Caco-2 (cell line): ENCODE measurements at regions not wholly inside any gene's neighbourhood (a gene's known extent, or its start where the extent isn't known, plus 50 kb on each side); places are given as distances from the start of the nearest gene placed in this dataset.

Source experiments
- BruUV-seq: library from RNA; stranded (reverse); fragments of 400-500 nt; replicated peaks from 2 replicates; lab custom pipeline; 2021; lab: Mats Ljungman, UMichigan
- CTCF ChIA-PET: fragments of 300-600 bp; sonication (Branson Sonifier 250); formaldehyde crosslinking; loops from one replicate; lab custom pipeline; 2022; ENCODE audit warnings: antibody characterized with exemption; lab: Charles Lee
- POLR2A ChIA-PET: fragments of 300-600 bp; sonication (Branson Sonifier 250); formaldehyde crosslinking; loops from one replicate; lab custom pipeline; 2022; ENCODE audit warnings: antibody characterized with exemption; lab: Charles Lee
- DNase-seq, 2 experiments: peaks; one replicate each; pipeline versions ENCODE4 v3.0.0 to v3.0.0-alpha.2; 2020 to 2022
- H3K27me3 ChIP-seq: replicated peaks from 2 replicates; pipeline ENCODE4 v1.6.0; 2011; ENCODE audit warnings: low read length; ENCODE audit not compliant: control insufficient read depth, insufficient read depth
- H3K36me3 ChIP-seq: 2 replicates; pipeline ENCODE4 v1.5.1; 2011; ENCODE audit warnings: low read length; ENCODE audit not compliant: control insufficient read depth, insufficient read depth
- H3K4me1 ChIP-seq: fragments of 250-450 bp; sonication (Bioruptor Pico); 2 replicates; pipeline ENCODE4 v1.5.1; 2020; ENCODE audit warnings: mild to moderate bottlenecking
- H3K4me3 ChIP-seq: 2 replicates; pipeline ENCODE4 v1.5.1; 2011; ENCODE audit warnings: low read depth, mild to moderate bottlenecking, control low read depth, low read length
- H3K9me3 ChIP-seq: fragments of 250-450 bp; sonication (Bioruptor Pico); 2 replicates; pipeline ENCODE4 v1.5.1; 2020; ENCODE audit warnings: mild to moderate bottlenecking, moderate library complexity
- H3K27ac Mint-ChIP-seq: one replicate; pipeline ENCODE4 v1.8.0; 2022; ENCODE audit warnings: mixed read lengths; ENCODE audit not compliant: unreplicated experiment
- H3K27me3 Mint-ChIP-seq: one replicate; pipeline ENCODE4 v1.8.0; 2022; ENCODE audit warnings: mixed read lengths; ENCODE audit not compliant: insufficient read depth, unreplicated experiment
- H3K36me3 Mint-ChIP-seq: one replicate; pipeline ENCODE4 v1.8.0; 2022; ENCODE audit warnings: mild to moderate bottlenecking, mixed read lengths; ENCODE audit not compliant: insufficient read depth, unreplicated experiment
- H3K4me1 Mint-ChIP-seq: one replicate; pipeline ENCODE4 v1.8.0; 2022; ENCODE audit warnings: low read depth, mixed read lengths; ENCODE audit not compliant: unreplicated experiment
- H3K4me3 Mint-ChIP-seq: one replicate; pipeline ENCODE4 v1.8.0; 2022; ENCODE audit warnings: mild to moderate bottlenecking, moderate library complexity, mixed read lengths; ENCODE audit not compliant: unreplicated experiment
- H3K9me3 Mint-ChIP-seq: one replicate; pipeline ENCODE4 v1.8.0; 2022; ENCODE audit warnings: mixed read lengths; ENCODE audit not compliant: unreplicated experiment
- intact Hi-C: fragments of 100-400 bp; cut with micrococcal nuclease; formaldehyde crosslinking; loops from one replicate; pipeline ENCODE4 v1.10.0; 2022; ENCODE audit not compliant: unreplicated experiment
- TF ChIP-seq, protein P1 (sequence below), 2 experiments: fragments of 200-600 bp in 1 of 2; IDR thresholded peaks; 1 replicate in 1 of 2; 2 replicates in 1 of 2; pipeline versions ENCODE4 v1.5.1 to v1.8.0; 2011 to 2022; ENCODE audit warnings: antibody characterized with exemption in 1 of 2, control low read depth in 1 of 2, inconsistent platforms in 1 of 2, low read depth in 1 of 2, low read length in 1 of 2, mild to moderate bottlenecking in 1 of 2, moderate library complexity in 1 of 2; ENCODE audit not compliant: insufficient read depth in 1 of 2, severe bottlenecking in 1 of 2, unreplicated experiment in 1 of 2

- Mint-ChIP-seq H3K36me3 (no peaks in the 10 kb centered on the region), H3K27ac (no peak overlapping the region), H3K9me3 (peaks cover 9% of the 10 kb centered on the region), H3K4me1 (no peaks in the 10 kb centered on the region), H3K4me3 (no peak overlapping the region), H3K27me3 (no peaks in the 10 kb centered on the region)
- BruUV-seq, result no TSS peak
- Histone ChIP-seq H3K9me3 (no peaks in the 10 kb centered on the region), H3K4me3 (no peak overlapping the region), H3K36me3 (no peaks in the 10 kb centered on the region), H3K27me3 (no peaks in the 10 kb centered on the region), H3K4me1 (no peaks in the 10 kb centered on the region)
- CTCF ChIA-PET, result no interaction called here
- TF ChIP-seq, protein P1, sequence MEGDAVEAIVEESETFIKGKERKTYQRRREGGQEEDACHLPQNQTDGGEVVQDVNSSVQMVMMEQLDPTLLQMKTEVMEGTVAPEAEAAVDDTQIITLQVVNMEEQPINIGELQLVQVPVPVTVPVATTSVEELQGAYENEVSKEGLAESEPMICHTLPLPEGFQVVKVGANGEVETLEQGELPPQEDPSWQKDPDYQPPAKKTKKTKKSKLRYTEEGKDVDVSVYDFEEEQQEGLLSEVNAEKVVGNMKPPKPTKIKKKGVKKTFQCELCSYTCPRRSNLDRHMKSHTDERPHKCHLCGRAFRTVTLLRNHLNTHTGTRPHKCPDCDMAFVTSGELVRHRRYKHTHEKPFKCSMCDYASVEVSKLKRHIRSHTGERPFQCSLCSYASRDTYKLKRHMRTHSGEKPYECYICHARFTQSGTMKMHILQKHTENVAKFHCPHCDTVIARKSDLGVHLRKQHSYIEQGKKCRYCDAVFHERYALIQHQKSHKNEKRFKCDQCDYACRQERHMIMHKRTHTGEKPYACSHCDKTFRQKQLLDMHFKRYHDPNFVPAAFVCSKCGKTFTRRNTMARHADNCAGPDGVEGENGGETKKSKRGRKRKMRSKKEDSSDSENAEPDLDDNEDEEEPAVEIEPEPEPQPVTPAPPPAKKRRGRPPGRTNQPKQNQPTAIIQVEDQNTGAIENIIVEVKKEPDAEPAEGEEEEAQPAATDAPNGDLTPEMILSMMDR (IDR thresholded peaks at IDR 0.05; ENCODE audit: insufficient read depth in 1 of 2, low read depth in 1 of 2, low read length in 1 of 2, severe bottlenecking in 1 of 2, unreplicated experiment in 1 of 2), result no peak
- DNase-seq, result no peak
- intact Hi-C loops, result no loop called here
- POLR2A ChIA-PET, result no interaction called here
Measured at GRCh38 chr2:239516954-239517305, 116.1 kb upstream of the HDAC4 start.

GRCh38 chr2:239516286-239516953, 115.6 kb upstream of the HDAC4 start:
- ChIA-PET CTCF (no interaction called here), POLR2A (no interaction called here)
- H3K27me3 Mint-ChIP-seq, result no peaks in the 10 kb centered on the region
- no peak for DNase-seq
- no peak overlapping the region for H3K4me3 ChIP-seq
- no peaks in the 10 kb centered on the region for H3K4me1 Mint-ChIP-seq
- BruUV-seq, result no TSS peak
- no peaks in the 10 kb centered on the region for H3K27me3 ChIP-seq
- H3K36me3 ChIP-seq, result no peaks in the 10 kb centered on the region
- H3K9me3 Mint-ChIP-seq, result peaks cover 9% of the 10 kb centered on the region
- no peaks in the 10 kb centered on the region for H3K9me3 ChIP-seq
- intact Hi-C loops, result no loop called here
- no peaks in the 10 kb centered on the region for H3K4me1 ChIP-seq
- no peak overlapping the region for H3K27ac Mint-ChIP-seq
- H3K36me3 Mint-ChIP-seq, result no peaks in the 10 kb centered on the region
- no peak overlapping the region for H3K4me3 Mint-ChIP-seq
- TF ChIP-seq, protein P1 (IDR thresholded peaks at IDR 0.05; ENCODE audit: insufficient read depth in 1 of 2, low read depth in 1 of 2, low read length in 1 of 2, severe bottlenecking in 1 of 2, unreplicated experiment in 1 of 2), result no peak

DNA sequence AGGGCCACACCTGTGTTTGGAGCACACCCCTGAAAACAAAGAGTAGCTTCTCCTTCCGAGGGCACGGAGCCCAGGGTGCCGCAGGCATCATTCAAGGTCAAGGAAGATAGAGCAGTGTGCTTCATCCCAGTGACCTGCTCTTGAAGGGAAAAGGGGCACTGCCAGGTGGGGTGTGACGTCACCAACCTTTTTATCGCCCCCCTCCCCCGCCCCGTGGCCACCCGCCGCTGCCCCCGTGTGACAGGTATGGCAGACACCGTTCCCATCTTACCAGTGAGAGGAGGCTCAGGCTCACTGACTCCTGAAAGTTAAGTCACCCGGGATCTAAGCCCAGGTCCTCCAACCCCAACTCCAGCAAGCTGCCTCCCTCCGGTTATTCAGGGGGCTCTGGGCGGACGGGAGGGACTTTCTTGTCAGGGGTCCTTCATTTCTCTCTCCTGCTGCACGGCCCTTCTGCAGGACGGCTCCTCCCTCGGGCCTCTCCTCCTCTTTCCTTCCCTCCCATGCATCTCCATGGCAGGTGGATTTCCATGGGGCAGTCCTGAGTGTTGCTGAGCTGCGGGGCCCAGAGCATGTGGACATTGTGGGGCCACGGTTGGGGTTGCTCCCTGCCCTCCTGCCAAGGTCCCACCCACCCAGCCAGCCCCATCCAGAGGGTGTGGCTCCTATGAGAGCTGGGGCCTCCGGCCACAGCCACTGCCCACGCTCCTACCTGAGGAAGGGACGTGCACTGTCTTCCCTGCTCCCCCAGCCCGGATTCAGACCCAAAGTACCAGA, 114.1 kb upstream of the HDAC4 start:
- Mint-ChIP-seq H3K36me3 (no peaks in the 10 kb centered on the region), H3K9me3 (peaks cover 9% of the 10 kb centered on the region), H3K4me3 (no peak overlapping the region), H3K4me1 (no peaks in the 10 kb centered on the region), H3K27me3 (no peaks in the 10 kb centered on the region), H3K27ac (no peak overlapping the region)
- CTCF ChIA-PET, result interaction anchor here (0.6 kb wide), 1 partner anchor 33 kb away, joined by 6 read pairs; no protein-coding TSS in a partner anchor
- Histone ChIP-seq H3K27me3 (no peaks in the 10 kb centered on the region), H3K9me3 (no peaks in the 10 kb centered on the region), H3K4me3 (no peak overlapping the region), H3K36me3 (no peaks in the 10 kb centered on the region), H3K4me1 (no peaks in the 10 kb centered on the region)
- TF ChIP-seq, protein P1 (IDR thresholded peaks at IDR 0.05; ENCODE audit: insufficient read depth in 1 of 2, low read depth in 1 of 2, low read length in 1 of 2, severe bottlenecking in 1 of 2, unreplicated experiment in 1 of 2), result no peak
- no TSS peak for BruUV-seq
- POLR2A ChIA-PET, result no interaction called here
- intact Hi-C loops, result no loop called here
- DNase-seq, result no peak
